Skeletal muscle satellite cell (primary cell): ENCODE measurements at regions not wholly inside any gene's neighbourhood (a gene's known extent, or its start where the extent isn't known, plus 50 kb on each side); places are given as distances from the start of the nearest gene placed in this dataset.

ENCODE experiments used
- H3K27me3 ChIP-seq: 2 replicates; pipeline ENCODE4 v1.7.0; 2013; ENCODE audit warnings: low read length; ENCODE audit not compliant: control insufficient read depth, insufficient read depth
- H3K36me3 ChIP-seq: 2 replicates; pipeline ENCODE4 v1.7.0; 2013; ENCODE audit warnings: mild to moderate bottlenecking, control low read depth, low read length; ENCODE audit not compliant: insufficient read depth
- H3K4me1 ChIP-seq: 2 replicates; pipeline ENCODE4 v1.7.0; 2013; ENCODE audit warnings: low read length; ENCODE audit not compliant: control insufficient read depth, insufficient read depth
- H3K4me2 ChIP-seq: 2 replicates; pipeline ENCODE4 v1.7.0; 2013; ENCODE audit warnings: mild to moderate bottlenecking, low read length
- H3K4me3 ChIP-seq: 2 replicates; pipeline ENCODE4 v1.7.0; 2013; ENCODE audit warnings: low read length
- H3K9ac ChIP-seq: 2 replicates; pipeline ENCODE4 v1.7.0; 2013; ENCODE audit warnings: mild to moderate bottlenecking, low read depth, low read length, moderate library complexity
- H3K9me3 ChIP-seq: replicated peaks from 2 replicates; pipeline ENCODE4 v1.7.0; 2013; ENCODE audit warnings: mild to moderate bottlenecking, control low read depth, low read length

GRCh38 chr18:55166260-55166598 is 207.0 kb upstream of the CCDC68 start:
- no peaks in the 10 kb centered on the region for H3K36me3 ChIP-seq
- H3K4me2 ChIP-seq = no peak overlapping the region
- H3K27me3 ChIP-seq = peaks cover 29% of the 10 kb centered on the region
- no peak overlapping the region for H3K9ac ChIP-seq
- no peak overlapping the region for H3K4me3 ChIP-seq
- no peaks in the 10 kb centered on the region for H3K4me1 ChIP-seq
- H3K9me3 ChIP-seq = no peaks in the 10 kb centered on the region

- Histone ChIP-seq H3K27me3 (peaks cover 29% of the 10 kb centered on the region), H3K9me3 (no peaks in the 10 kb centered on the region), H3K4me1 (no peaks in the 10 kb centered on the region), H3K4me3 (no peak overlapping the region), H3K9ac (no peak overlapping the region), H3K4me2 (no peak overlapping the region), H3K36me3 (no peaks in the 10 kb centered on the region)
Measured at GRCh38 chr18:55163550-55163949, 204.3 kb upstream of the CCDC68 start.

GRCh38 chr18:55161916-55162315 is 202.7 kb upstream of the CCDC68 start:
- Histone ChIP-seq H3K4me1 (no peaks in the 10 kb centered on the region), H3K4me3 (no peak overlapping the region), H3K9me3 (no peaks in the 10 kb centered on the region), H3K4me2 (no peak overlapping the region), H3K36me3 (no peaks in the 10 kb centered on the region), H3K27me3 (peaks cover 29% of the 10 kb centered on the region), H3K9ac (no peak overlapping the region)

GRCh38 chr18:55159027-55159426 is 199.8 kb upstream of the CCDC68 start:
- Histone ChIP-seq H3K9ac (no peak overlapping the region), H3K4me3 (no peak overlapping the region), H3K27me3 (peaks cover 8% of the 10 kb centered on the region), H3K4me1 (no peaks in the 10 kb centered on the region), H3K9me3 (no peaks in the 10 kb centered on the region), H3K4me2 (no peak overlapping the region), H3K36me3 (no peaks in the 10 kb centered on the region)

GRCh38 chr18:55158570-55158969 is 199.3 kb upstream of the CCDC68 start:
- H3K4me1 ChIP-seq = peaks cover 3% of the 10 kb centered on the region
- H3K9ac ChIP-seq = no peak overlapping the region
- H3K36me3 ChIP-seq = no peaks in the 10 kb centered on the region
- H3K4me3 ChIP-seq = no peak overlapping the region
- H3K27me3 ChIP-seq = peaks cover 3% of the 10 kb centered on the region
- H3K9me3 ChIP-seq = no peaks in the 10 kb centered on the region
- H3K4me2 ChIP-seq = no peak overlapping the region

GRCh38 chr18:55153346-55153745 is 194.1 kb upstream of the CCDC68 start:
- Histone ChIP-seq H3K36me3 (no peaks in the 10 kb centered on the region), H3K9ac (no peak overlapping the region)

GRCh38 chr18:55152801-55153200 is 193.5 kb upstream of the CCDC68 start:
- H3K9ac ChIP-seq = no peak overlapping the region
- H3K36me3 ChIP-seq = no peaks in the 10 kb centered on the region
- peaks cover 10% of the 10 kb centered on the region for H3K4me1 ChIP-seq
- no peaks in the 10 kb centered on the region for H3K9me3 ChIP-seq
- no peak overlapping the region for H3K4me3 ChIP-seq
- H3K4me2 ChIP-seq = no peak overlapping the region
- H3K27me3 ChIP-seq = peaks cover 5% of the 10 kb centered on the region

More at GRCh38 chr18:55153346-55153745, 194.1 kb upstream of the CCDC68 start:
- no peaks in the 10 kb centered on the region for H3K9me3 ChIP-seq
- H3K4me3 ChIP-seq = no peak overlapping the region
- H3K4me2 ChIP-seq = no peak overlapping the region
- peaks cover 5% of the 10 kb centered on the region for H3K27me3 ChIP-seq
- peaks cover 10% of the 10 kb centered on the region for H3K4me1 ChIP-seq

- no peaks in the 10 kb centered on the region for H3K9me3 ChIP-seq
- peaks cover 5% of the 10 kb centered on the region for H3K27me3 ChIP-seq
- no peak overlapping the region for H3K4me3 ChIP-seq
- no peaks in the 10 kb centered on the region for H3K36me3 ChIP-seq
- H3K4me2 ChIP-seq = no peak overlapping the region
- peaks cover 10% of the 10 kb centered on the region for H3K4me1 ChIP-seq
- H3K9ac ChIP-seq = no peak overlapping the region
Measured at GRCh38 chr18:55149994-55150393, 190.7 kb upstream of the CCDC68 start.

- Histone ChIP-seq H3K4me2 (no peak overlapping the region), H3K9ac (no peak overlapping the region), H3K4me1 (no peaks in the 10 kb centered on the region), H3K4me3 (no peak overlapping the region), H3K36me3 (no peaks in the 10 kb centered on the region), H3K27me3 (peaks cover 5% of the 10 kb centered on the region), H3K9me3 (no peaks in the 10 kb centered on the region)
Measured at GRCh38 chr18:55147791-55148190, 188.5 kb upstream of the CCDC68 start.

GRCh38 chr18:55144193-55144930 is 185.1 kb upstream of the CCDC68 start:
- Histone ChIP-seq H3K4me1 (peaks cover 6% of the 10 kb centered on the region), H3K4me3 (no peak overlapping the region), H3K4me2 (no peak overlapping the region), H3K36me3 (no peaks in the 10 kb centered on the region), H3K27me3 (peaks cover under 1% of the 10 kb centered on the region), H3K9ac (no peak overlapping the region), H3K9me3 (no peaks in the 10 kb centered on the region)

GRCh38 chr18:55142410-55142809 is 183.1 kb upstream of the CCDC68 start:
- Histone ChIP-seq H3K9me3 (no peaks in the 10 kb centered on the region), H3K4me2 (no peak overlapping the region), H3K9ac (no peak overlapping the region), H3K4me1 (peaks cover 7% of the 10 kb centered on the region), H3K27me3 (no peaks in the 10 kb centered on the region), H3K4me3 (no peak overlapping the region), H3K36me3 (no peaks in the 10 kb centered on the region)

GRCh38 chr18:55141318-55141717 is 182.1 kb upstream of the CCDC68 start:
- Histone ChIP-seq H3K36me3 (no peaks in the 10 kb centered on the region), H3K27me3 (no peaks in the 10 kb centered on the region), H3K4me1 (peaks cover 13% of the 10 kb centered on the region), H3K4me2 (no peak overlapping the region), H3K9me3 (no peaks in the 10 kb centered on the region), H3K9ac (no peak overlapping the region), H3K4me3 (no peak overlapping the region)
